Neural progenitor cell (in vitro differentiated cells): ENCODE measurements at regions not wholly inside any gene's neighbourhood (a gene's known extent, or its start where the extent isn't known, plus 50 kb on each side); places are given as distances from the start of the nearest gene placed in this dataset.
"Not testable (repeated sequence)": the region's sequence is repeated elsewhere in the genome, so short reads cannot be mapped to it uniquely, and the experiment has no call there.

ENCODE experiments used
- DNase-seq: peaks from one replicate; pipeline ENCODE4 v3.0.0-alpha.2; 2016; ENCODE audit warnings: low spot score
- H2AFZ ChIP-seq: fragments of 200-600 bp; sonication (generic); replicated peaks from 2 replicates; pipeline ENCODE4 v1.6.1; 2016; ENCODE audit warnings: antibody characterized with exemption
- H3F3A ChIP-seq: fragments of 200-600 bp; sonication (generic); 2 replicates; pipeline ENCODE4 v1.6.1; 2016; ENCODE audit warnings: antibody characterized with exemption, low read depth
- H3K27ac ChIP-seq: fragments of 200-600 bp; sonication (generic); 2 replicates; pipeline ENCODE4 v1.5.1; 2016; ENCODE audit warnings: mild to moderate bottlenecking
- H3K27me3 ChIP-seq: fragments of 200-600 bp; sonication (generic); 2 replicates; pipeline ENCODE4 v1.6.1; 2016; ENCODE audit warnings: mild to moderate bottlenecking, moderate library complexity
- H3K36me3 ChIP-seq: fragments of 200-600 bp; sonication (generic); 2 replicates; pipeline ENCODE4 v1.5.1; 2016
- H3K4me1 ChIP-seq: fragments of 200-600 bp; sonication (generic); 2 replicates; pipeline ENCODE4 v1.6.1; 2016; ENCODE audit warnings: mixed run types
- H3K4me2 ChIP-seq: fragments of 200-600 bp; sonication (generic); 2 replicates; pipeline ENCODE4 v1.6.1; 2016
- H3K4me3 ChIP-seq: fragments of 200-600 bp; sonication (generic); 2 replicates; pipeline ENCODE4 v1.5.1; 2016
- H3K79me2 ChIP-seq: fragments of 200-600 bp; sonication (generic); 2 replicates; pipeline ENCODE4 v1.6.1; 2016; ENCODE audit warnings: low read depth
- H3K9ac ChIP-seq: fragments of 200-600 bp; sonication (generic); 2 replicates; pipeline ENCODE4 v1.6.1; 2016
- H3K9me3 ChIP-seq: fragments of 200-600 bp; sonication (generic); 2 replicates; pipeline ENCODE4 v1.5.1; 2016; ENCODE audit warnings: low read depth
- H4K20me1 ChIP-seq: fragments of 200-600 bp; sonication (generic); 2 replicates; pipeline ENCODE4 v1.6.1; 2016; ENCODE audit warnings: low read depth
- H3K27ac Mint-ChIP-seq: 3 replicates; pipeline ENCODE4 v1.8.0; 2021; ENCODE audit warnings: mixed read lengths
- H3K27me3 Mint-ChIP-seq: 2 replicates; pipeline ENCODE4 v1.8.0; 2022; ENCODE audit warnings: low read depth, mild to moderate bottlenecking, inconsistent platforms, moderate library complexity, mixed read lengths; ENCODE audit not compliant: insufficient read depth
- H3K36me3 Mint-ChIP-seq: 3 replicates; pipeline ENCODE4 v1.8.0; 2021; ENCODE audit warnings: mixed read lengths
- H3K4me1 Mint-ChIP-seq: 3 replicates; pipeline ENCODE4 v1.8.0; 2021; ENCODE audit warnings: mixed read lengths
- H3K4me3 Mint-ChIP-seq: 3 replicates; pipeline ENCODE4 v1.8.0; 2021; ENCODE audit warnings: mild to moderate bottlenecking, moderate library complexity, mixed read lengths
- H3K9me3 Mint-ChIP-seq: 3 replicates; pipeline ENCODE4 v1.8.0; 2020; ENCODE audit warnings: mixed read lengths
- EZH2 ChIP-seq: fragments of 200-600 bp; sonication (generic); IDR thresholded peaks from 2 replicates; pipeline ENCODE4 v1.6.1; 2017; ENCODE audit warnings: antibody characterized with exemption, mild to moderate bottlenecking, moderate library complexity
- EZH2phosphoT487 ChIP-seq: fragments of 200-600 bp; sonication (generic); IDR thresholded peaks from 2 replicates; pipeline ENCODE4 v1.6.1; 2017; ENCODE audit warnings: antibody characterized with exemption
- TF ChIP-seq, protein P1 (sequence below): fragments of 200-600 bp; sonication (generic); IDR thresholded peaks from 2 replicates; pipeline ENCODE4 v1.5.1; 2017; ENCODE audit warnings: antibody characterized with exemption, mild to moderate bottlenecking

DNA sequence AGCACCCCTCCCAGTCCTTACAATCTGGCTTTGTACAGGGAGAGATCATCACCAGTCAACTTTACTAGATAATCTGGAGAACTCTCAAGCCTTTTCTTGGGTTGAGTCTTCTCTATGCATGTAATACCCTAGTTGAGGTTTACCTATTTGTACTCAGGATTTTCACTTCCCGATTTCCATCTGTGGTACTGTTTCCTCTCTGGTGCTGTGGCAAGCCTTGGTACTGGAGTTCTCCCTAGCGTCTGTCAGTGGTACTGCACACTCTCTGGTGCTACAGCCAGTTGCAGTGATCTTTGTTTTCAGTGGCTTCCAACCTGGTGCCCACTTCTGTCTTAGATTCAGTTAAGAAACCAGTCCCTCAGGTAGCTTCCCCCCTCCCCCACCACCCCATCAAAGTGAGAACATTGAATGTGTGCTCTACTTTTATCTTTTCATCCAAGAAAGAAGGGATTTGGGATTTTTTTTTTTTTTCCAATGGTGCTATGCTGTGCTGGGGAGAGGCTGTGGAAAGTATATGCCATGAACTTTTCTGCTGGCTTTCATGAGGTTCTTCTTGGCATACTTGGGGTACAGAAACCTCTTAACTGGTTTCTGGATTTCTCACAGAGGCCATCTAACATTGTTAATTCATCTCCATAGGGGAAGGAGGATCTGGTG is 69.4 kb upstream of the EVL start:
- Histone ChIP-seq H4K20me1 (peaks cover 6% of the 10 kb centered on the region), H3F3A (no peaks in the 10 kb centered on the region), H3K27me3 (no peaks in the 10 kb centered on the region), H3K79me2 (peaks cover 84% of the 10 kb centered on the region), H3K36me3 (no peaks in the 10 kb centered on the region), H3K9ac (no peak overlapping the region), H3K27ac (no peak overlapping the region), H3K4me1 (peaks cover 3% of the 10 kb centered on the region), H3K4me2 (no peak overlapping the region), H3K4me3 (no peak overlapping the region), H2AFZ (no peak overlapping the region), H3K9me3 (no peaks in the 10 kb centered on the region)
- TF ChIP-seq EZH2phosphoT487 (no peak), EZH2 (no peak)
- TF ChIP-seq, protein P1, sequence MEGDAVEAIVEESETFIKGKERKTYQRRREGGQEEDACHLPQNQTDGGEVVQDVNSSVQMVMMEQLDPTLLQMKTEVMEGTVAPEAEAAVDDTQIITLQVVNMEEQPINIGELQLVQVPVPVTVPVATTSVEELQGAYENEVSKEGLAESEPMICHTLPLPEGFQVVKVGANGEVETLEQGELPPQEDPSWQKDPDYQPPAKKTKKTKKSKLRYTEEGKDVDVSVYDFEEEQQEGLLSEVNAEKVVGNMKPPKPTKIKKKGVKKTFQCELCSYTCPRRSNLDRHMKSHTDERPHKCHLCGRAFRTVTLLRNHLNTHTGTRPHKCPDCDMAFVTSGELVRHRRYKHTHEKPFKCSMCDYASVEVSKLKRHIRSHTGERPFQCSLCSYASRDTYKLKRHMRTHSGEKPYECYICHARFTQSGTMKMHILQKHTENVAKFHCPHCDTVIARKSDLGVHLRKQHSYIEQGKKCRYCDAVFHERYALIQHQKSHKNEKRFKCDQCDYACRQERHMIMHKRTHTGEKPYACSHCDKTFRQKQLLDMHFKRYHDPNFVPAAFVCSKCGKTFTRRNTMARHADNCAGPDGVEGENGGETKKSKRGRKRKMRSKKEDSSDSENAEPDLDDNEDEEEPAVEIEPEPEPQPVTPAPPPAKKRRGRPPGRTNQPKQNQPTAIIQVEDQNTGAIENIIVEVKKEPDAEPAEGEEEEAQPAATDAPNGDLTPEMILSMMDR: peak; percentile 69
- Mint-ChIP-seq H3K9me3 (peaks cover 50% of the 10 kb centered on the region), H3K27ac (no peak overlapping the region), H3K36me3 (peaks cover 24% of the 10 kb centered on the region), H3K4me3 (no peak overlapping the region), H3K4me1 (no peaks in the 10 kb centered on the region), H3K27me3 (peaks cover 2% of the 10 kb centered on the region)
- peak; percentile 76 for DNase-seq

GRCh38 chr14:99996951-99997571 is 68.2 kb upstream of the EVL start:
- Histone ChIP-seq H3K9me3 (no peaks in the 10 kb centered on the region), H2AFZ (no peak overlapping the region), H3K4me2 (no peak overlapping the region), H3K4me1 (peaks cover 3% of the 10 kb centered on the region), H3K4me3 (no peak overlapping the region), H3K9ac (no peak overlapping the region), H3F3A (no peaks in the 10 kb centered on the region), H3K27me3 (no peaks in the 10 kb centered on the region), H3K79me2 (peaks cover 72% of the 10 kb centered on the region), H4K20me1 (peaks cover 6% of the 10 kb centered on the region), H3K27ac (no peak overlapping the region), H3K36me3 (no peaks in the 10 kb centered on the region)
- H3K4me1 Mint-ChIP-seq: no peaks in the 10 kb centered on the region
- H3K27me3 Mint-ChIP-seq: peaks cover 4% of the 10 kb centered on the region
- H3K4me3 Mint-ChIP-seq: no peak overlapping the region
- no peak overlapping the region for H3K27ac Mint-ChIP-seq
- peaks cover 57% of the 10 kb centered on the region for H3K9me3 Mint-ChIP-seq
- peaks cover 27% of the 10 kb centered on the region for H3K36me3 Mint-ChIP-seq
- TF ChIP-seq EZH2phosphoT487 (no peak), EZH2 (no peak)
- TF ChIP-seq, protein P1: no peak
- no peak for DNase-seq

DNA sequence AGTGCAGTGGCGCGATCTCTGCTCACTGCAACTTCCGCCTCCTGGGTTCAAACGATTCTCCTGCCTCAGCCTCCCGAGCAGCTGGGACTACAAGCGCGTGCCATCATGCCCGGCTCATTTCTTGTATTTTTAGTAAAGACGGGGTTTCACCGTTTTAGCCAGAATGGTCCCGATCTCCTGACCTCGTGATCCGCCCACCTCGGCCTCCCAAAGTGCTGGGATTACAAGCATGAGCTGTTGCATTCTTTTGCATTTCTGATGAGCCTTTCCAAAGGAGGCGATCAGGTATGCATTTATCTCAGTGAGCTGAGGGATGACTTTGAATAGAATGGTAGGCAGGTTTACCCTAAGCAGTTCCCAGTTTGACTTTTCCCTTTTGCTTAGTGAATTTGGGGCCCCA is 64.8 kb upstream of the EVL start:
- H3K4me3 ChIP-seq, H3K4me2 ChIP-seq, H3K9ac ChIP-seq, H4K20me1 ChIP-seq, H2AFZ ChIP-seq, DNase-seq, H3K27me3 Mint-ChIP-seq, H3K4me3 Mint-ChIP-seq, H3K27ac ChIP-seq, H3K4me1 Mint-ChIP-seq, H3K36me3 ChIP-seq, H3K27ac Mint-ChIP-seq, H3K4me1 ChIP-seq, H3F3A ChIP-seq, H3K27me3 ChIP-seq: not testable (repeated sequence)
- peaks cover 26% of the 10 kb centered on the region for H3K36me3 Mint-ChIP-seq
- H3K9me3 Mint-ChIP-seq: peaks cover 53% of the 10 kb centered on the region
- H3K79me2 ChIP-seq: peaks cover 39% of the 10 kb centered on the region
- peaks cover 29% of the 10 kb centered on the region for H3K9me3 ChIP-seq

- Mint-ChIP-seq H3K4me1 (no peaks in the 10 kb centered on the region), H3K9me3 (peaks cover 68% of the 10 kb centered on the region), H3K27me3 (peaks cover 4% of the 10 kb centered on the region), H3K27ac (no peak overlapping the region), H3K36me3 (peaks cover 39% of the 10 kb centered on the region), H3K4me3 (no peak overlapping the region)
- peaks cover 32% of the 10 kb centered on the region for H3K9me3 ChIP-seq
- TF ChIP-seq, protein P1: no peak
- no peak for TF ChIP-seq EZH2
- TF ChIP-seq EZH2phosphoT487: no peak
- no peak overlapping the region for H2AFZ ChIP-seq
- DNase-seq: no peak
- no peaks in the 10 kb centered on the region for H3K27me3 ChIP-seq
- no peak overlapping the region for H3K4me2 ChIP-seq
- no peak overlapping the region for H3K27ac ChIP-seq
- peaks cover 9% of the 10 kb centered on the region for H3K36me3 ChIP-seq
- no peak overlapping the region for H3K9ac ChIP-seq
- no peaks in the 10 kb centered on the region for H3F3A ChIP-seq
- peaks cover 7% of the 10 kb centered on the region for H3K79me2 ChIP-seq
- H3K4me1 ChIP-seq: no peaks in the 10 kb centered on the region
- no peak overlapping the region for H3K4me3 ChIP-seq
- no peaks in the 10 kb centered on the region for H4K20me1 ChIP-seq
Observed at GRCh38 chr14:100004392-100004791, 60.8 kb upstream of the EVL start.
